Endodermal cell (in vitro differentiated cells): ENCODE measurements at regions not wholly inside any gene's neighbourhood (a gene's known extent, or its start where the extent isn't known, plus 50 kb on each side); places are given as distances from the start of the nearest gene placed in this dataset.

ENCODE experiments used
- DNase-seq: peaks from one replicate; pipeline ENCODE4 v3.0.0-alpha.2; 2017
- H3K27ac ChIP-seq: 2 replicates; pipeline ENCODE4 v1.5.1; 2013; ENCODE audit warnings: mild to moderate bottlenecking, low read depth, low read length, moderate library complexity
- H3K27me3 ChIP-seq: 2 replicates; pipeline ENCODE4 v1.6.1; 2013; ENCODE audit warnings: mild to moderate bottlenecking, low read length, moderate library complexity; ENCODE audit not compliant: insufficient read depth, control insufficient read depth, poor library complexity, severe bottlenecking
- H3K36me3 ChIP-seq: 2 replicates; pipeline ENCODE4 v1.7.0; 2013; ENCODE audit warnings: mild to moderate bottlenecking, low read length, moderate library complexity; ENCODE audit not compliant: control insufficient read depth, insufficient read depth
- H3K4me1 ChIP-seq: one replicate; pipeline ENCODE4 v1.7.0; 2013; ENCODE audit warnings: low read length; ENCODE audit not compliant: control insufficient read depth, insufficient read depth
- H3K4me3 ChIP-seq: 2 replicates; pipeline ENCODE4 v1.5.1; 2013; ENCODE audit warnings: mild to moderate bottlenecking, low read length, moderate library complexity
- H3K9ac ChIP-seq: 2 replicates; pipeline ENCODE4 v1.6.1; 2013; ENCODE audit warnings: mild to moderate bottlenecking, low read length, moderate library complexity; ENCODE audit not compliant: poor library complexity, severe bottlenecking; ENCODE audit errors: extremely low read depth
- H3K9me3 ChIP-seq: 2 replicates; pipeline ENCODE4 v1.6.1; 2013; ENCODE audit warnings: mild to moderate bottlenecking, low read length, moderate library complexity; ENCODE audit not compliant: control insufficient read depth
- H3K27ac Mint-ChIP-seq: 2 replicates; pipeline ENCODE4 v1.8.0; 2020; ENCODE audit warnings: mixed read lengths
- H3K27me3 Mint-ChIP-seq: 2 replicates; pipeline ENCODE4 v1.8.0; 2021; ENCODE audit warnings: mild to moderate bottlenecking, mixed read lengths; ENCODE audit not compliant: insufficient read depth
- H3K36me3 Mint-ChIP-seq: 2 replicates; pipeline ENCODE4 v1.8.0; 2020; ENCODE audit warnings: low read depth, mixed read lengths
- H3K4me1 Mint-ChIP-seq: 2 replicates; pipeline ENCODE4 v1.8.0; 2020; ENCODE audit warnings: mixed read lengths
- H3K4me3 Mint-ChIP-seq: 2 replicates; pipeline ENCODE4 v1.8.0; 2020; ENCODE audit warnings: mild to moderate bottlenecking, moderate library complexity, mixed read lengths
- H3K9me3 Mint-ChIP-seq: 2 replicates; pipeline ENCODE4 v1.8.0; 2020; ENCODE audit warnings: mild to moderate bottlenecking, mixed read lengths
- WGBS, 2 experiments: methylation state at CpG; one replicate each; pipeline versions ENCODE4 v1.1.5 to v1.1.7; 2013; ENCODE audit warnings: missing lambda C conversion rate in 2 of 2, mixed read lengths in 1 of 2; ENCODE audit not compliant: insufficient coverage in 1 of 2, insufficient read length in 1 of 2; 5-methylcytosine and 5-hydroxymethylcytosine counted together
- TF ChIP-seq, protein P1 (sequence below): fragments of 200-600 bp; sonication (generic); conservative IDR thresholded peaks from 2 replicates; pipeline ENCODE4 v1.5.0; 2021; ENCODE audit warnings: antibody characterized with exemption, mild to moderate bottlenecking

DNA sequence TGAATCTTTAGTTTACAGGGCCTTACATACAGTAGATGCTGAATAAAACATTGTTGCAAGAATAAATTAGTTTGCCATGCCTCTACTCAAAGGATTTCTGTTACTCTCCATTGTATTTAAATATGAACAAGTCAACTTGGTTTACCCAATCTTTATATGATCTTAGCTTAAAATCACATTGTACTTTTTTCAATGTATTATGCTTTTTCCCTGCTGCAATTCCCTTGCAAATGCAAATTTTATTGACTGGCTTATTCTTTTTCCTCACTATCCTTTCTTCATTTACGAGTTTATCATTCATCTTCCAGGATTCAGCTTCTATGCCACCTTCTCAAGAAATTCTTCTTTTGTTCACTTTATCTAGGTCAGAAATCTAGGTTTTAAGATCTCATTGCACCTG, 571.4 kb upstream of the ZNF804A start:
- no peak overlapping the region for H3K4me3 ChIP-seq
- no peaks in the 10 kb centered on the region for H3K36me3 ChIP-seq
- DNase-seq = no peak
- Mint-ChIP-seq H3K27me3 (no peaks in the 10 kb centered on the region), H3K36me3 (peaks cover 3% of the 10 kb centered on the region), H3K9me3 (no peaks in the 10 kb centered on the region), H3K4me1 (peaks cover 25% of the 10 kb centered on the region), H3K27ac (no peak overlapping the region), H3K4me3 (no peak overlapping the region)
- H3K9ac ChIP-seq = no peak overlapping the region
- TF ChIP-seq, protein P1, sequence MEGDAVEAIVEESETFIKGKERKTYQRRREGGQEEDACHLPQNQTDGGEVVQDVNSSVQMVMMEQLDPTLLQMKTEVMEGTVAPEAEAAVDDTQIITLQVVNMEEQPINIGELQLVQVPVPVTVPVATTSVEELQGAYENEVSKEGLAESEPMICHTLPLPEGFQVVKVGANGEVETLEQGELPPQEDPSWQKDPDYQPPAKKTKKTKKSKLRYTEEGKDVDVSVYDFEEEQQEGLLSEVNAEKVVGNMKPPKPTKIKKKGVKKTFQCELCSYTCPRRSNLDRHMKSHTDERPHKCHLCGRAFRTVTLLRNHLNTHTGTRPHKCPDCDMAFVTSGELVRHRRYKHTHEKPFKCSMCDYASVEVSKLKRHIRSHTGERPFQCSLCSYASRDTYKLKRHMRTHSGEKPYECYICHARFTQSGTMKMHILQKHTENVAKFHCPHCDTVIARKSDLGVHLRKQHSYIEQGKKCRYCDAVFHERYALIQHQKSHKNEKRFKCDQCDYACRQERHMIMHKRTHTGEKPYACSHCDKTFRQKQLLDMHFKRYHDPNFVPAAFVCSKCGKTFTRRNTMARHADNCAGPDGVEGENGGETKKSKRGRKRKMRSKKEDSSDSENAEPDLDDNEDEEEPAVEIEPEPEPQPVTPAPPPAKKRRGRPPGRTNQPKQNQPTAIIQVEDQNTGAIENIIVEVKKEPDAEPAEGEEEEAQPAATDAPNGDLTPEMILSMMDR = no peak
- WGBS, 2 experiments = 91 to 95% methylated on average over 1 of the region's 1 CpG
- H3K27me3 ChIP-seq = no peaks in the 10 kb centered on the region
- H3K27ac ChIP-seq = no peak overlapping the region
- H3K9me3 ChIP-seq = no peaks in the 10 kb centered on the region
- H3K4me1 ChIP-seq = peaks cover 14% of the 10 kb centered on the region

GRCh38 chr2:184030245-184030644, 568.1 kb upstream of the ZNF804A start:
- TF ChIP-seq, protein P1 = no peak
- no peaks in the 10 kb centered on the region for H3K27me3 Mint-ChIP-seq
- no peak overlapping the region for H3K4me3 ChIP-seq
- H3K4me1 Mint-ChIP-seq = peaks cover 15% of the 10 kb centered on the region
- DNase-seq = no peak
- H3K9ac ChIP-seq = no peak overlapping the region
- H3K27me3 ChIP-seq = no peaks in the 10 kb centered on the region
- H3K4me1 ChIP-seq = peaks cover 14% of the 10 kb centered on the region
- no peak overlapping the region for H3K4me3 Mint-ChIP-seq
- H3K36me3 ChIP-seq = no peaks in the 10 kb centered on the region
- 89 to 100% methylated on average over 2 to 6 of the region's 6 CpGs for WGBS, 2 experiments
- H3K9me3 ChIP-seq = no peaks in the 10 kb centered on the region
- H3K27ac Mint-ChIP-seq = peak overlapping the region; percentile 58
- no peaks in the 10 kb centered on the region for H3K9me3 Mint-ChIP-seq
- H3K27ac ChIP-seq = no peak overlapping the region
- peaks cover 3% of the 10 kb centered on the region for H3K36me3 Mint-ChIP-seq

- DNase-seq = no peak
- Histone ChIP-seq H3K4me3 (no peak overlapping the region), H3K4me1 (peaks cover 14% of the 10 kb centered on the region), H3K27me3 (no peaks in the 10 kb centered on the region), H3K36me3 (no peaks in the 10 kb centered on the region), H3K9ac (no peak overlapping the region), H3K9me3 (no peaks in the 10 kb centered on the region), H3K27ac (no peak overlapping the region)
- H3K36me3 Mint-ChIP-seq = peaks cover 3% of the 10 kb centered on the region
- peaks cover 15% of the 10 kb centered on the region for H3K4me1 Mint-ChIP-seq
- H3K27ac Mint-ChIP-seq = peak overlapping the region; percentile 78
- H3K4me3 Mint-ChIP-seq = no peak overlapping the region
- TF ChIP-seq, protein P1 = no peak
- WGBS, 2 experiments = 33 to 67% methylated on average over 1 of the region's 1 CpG
- no peaks in the 10 kb centered on the region for H3K27me3 Mint-ChIP-seq
- no peaks in the 10 kb centered on the region for H3K9me3 Mint-ChIP-seq
These were observed 567.3 kb upstream of the ZNF804A start for GRCh38 chr2:184030989-184031388.
